Common myeloid progenitor, CD34-positive (primary cell): ENCODE measurements at regions not wholly inside any gene's neighbourhood (a gene's known extent, or its start where the extent isn't known, plus 50 kb on each side); places are given as distances from the start of the nearest gene placed in this dataset.

Experiments
- CTCF ChIA-PET: fragments of 350-600 bp; sonication (Branson Sonifier 250); formaldehyde crosslinking; loops from one replicate; lab custom pipeline; 2021; ENCODE audit warnings: antibody characterized with exemption; lab: Charles Lee
- POLR2A ChIA-PET: fragments of 350-600 bp; sonication (Branson Sonifier 250); formaldehyde crosslinking; loops from one replicate; lab custom pipeline; 2021; ENCODE audit warnings: antibody characterized with exemption; lab: Charles Lee
- DNase-seq, 3 donors: peaks; one replicate each; pipeline versions ENCODE4 v3.0.0 to v3.0.0-alpha.2; 2013
- H3K27ac ChIP-seq, 2 experiments: 1 replicate in 1 of 2; 2 replicates in 1 of 2; pipeline ENCODE4 v1.7.0; 2013; ENCODE audit warnings: inconsistent platforms in 2 of 2, low read length in 2 of 2, mild to moderate bottlenecking in 2 of 2, low read depth in 1 of 2, moderate library complexity in 1 of 2; ENCODE audit not compliant: severe bottlenecking in 2 of 2, insufficient read depth in 1 of 2, poor library complexity in 1 of 2
- H3K27me3 ChIP-seq, 5 experiments: replicated peaks in 2 of 5; 1 replicate in 3 of 5; 2 replicates in 2 of 5; pipeline versions ENCODE4 v1.6.1 to v1.7.0; 2013; ENCODE audit warnings: low read length in 4 of 5, mild to moderate bottlenecking in 2 of 5, moderate library complexity in 2 of 5, inconsistent platforms in 1 of 5; ENCODE audit not compliant: insufficient read depth in 5 of 5, control insufficient read depth in 4 of 5
- H3K36me3 ChIP-seq, 4 experiments: 1 replicate in 2 of 4; 2 replicates in 2 of 4; pipeline versions ENCODE4 v1.6.1 to v1.7.0; 2013; ENCODE audit warnings: low read length in 3 of 4, control low read depth in 1 of 4, mild to moderate bottlenecking in 1 of 4; ENCODE audit not compliant: control insufficient read depth in 4 of 4, insufficient read depth in 4 of 4
- H3K4me1 ChIP-seq, 4 experiments: 1 replicate in 3 of 4; 2 replicates in 1 of 4; pipeline versions ENCODE4 v1.6.1 to v1.7.1; 2013; ENCODE audit warnings: low read length in 3 of 4, mild to moderate bottlenecking in 3 of 4, control low read depth in 1 of 4, inconsistent platforms in 1 of 4, moderate library complexity in 1 of 4; ENCODE audit not compliant: control insufficient read depth in 4 of 4, insufficient read depth in 4 of 4; ENCODE audit errors: control extremely low read depth in 1 of 4
- H3K4me3 ChIP-seq, 7 experiments: 1 replicate in 4 of 7; 2 replicates in 3 of 7; pipeline versions ENCODE4 v1.5.1 to v1.7.0; 2013; ENCODE audit warnings: mild to moderate bottlenecking in 7 of 7, low read length in 6 of 7, moderate library complexity in 6 of 7, inconsistent platforms in 2 of 7, low read depth in 2 of 7, control low read depth in 1 of 7; ENCODE audit not compliant: insufficient read depth in 4 of 7, control insufficient read depth in 1 of 7; ENCODE audit errors: extremely low read depth in 1 of 7
- H3K9me3 ChIP-seq, 5 experiments: 1 replicate in 4 of 5; 2 replicates in 1 of 5; pipeline versions ENCODE4 v1.6.1 to v1.7.1; 2013; ENCODE audit warnings: low read length in 4 of 5, mild to moderate bottlenecking in 2 of 5, inconsistent platforms in 1 of 5, low read depth in 1 of 5, moderate library complexity in 1 of 5; ENCODE audit not compliant: control insufficient read depth in 4 of 5, insufficient read depth in 2 of 5; ENCODE audit errors: control extremely low read depth in 1 of 5
- WGBS: methylation state at CpG from one replicate; pipeline ENCODE4 v1.1.5; 2013; ENCODE audit not compliant: insufficient coverage; 5-methylcytosine and 5-hydroxymethylcytosine counted together

GRCh38 chr2:181371782-181372645 is 85.2 kb upstream of the ITGA4 start:
- ChIA-PET POLR2A (no interaction called here), CTCF (interaction anchor here (0.9 to 1.5 kb wide), 3 partner anchors 10 to 68 kb away, joined by 3 to 4 read pairs (median 3); no protein-coding TSS in a partner anchor)
- Histone ChIP-seq H3K9me3 (no peaks in the 10 kb centered on the region), H3K4me3 (no peak overlapping the region), H3K4me1 (peaks cover 11 to 31% (median 19%) of the 10 kb centered on the region in 4 experiments), H3K27ac (no peak overlapping the region), H3K27me3 (no peaks in the 10 kb centered on the region), H3K36me3 (no peaks in the 10 kb centered on the region)
- peak in 2 of 3 donors; percentile 33 to 49 for DNase-seq
- 17% methylated on average over 1 of the region's 2 CpGs for WGBS

GRCh38 chr2:181372646-181373040 is 84.5 kb upstream of the ITGA4 start:
- Histone ChIP-seq H3K36me3 (no peaks in the 10 kb centered on the region), H3K9me3 (no peaks in the 10 kb centered on the region), H3K27me3 (no peaks in the 10 kb centered on the region), H3K27ac (no peak overlapping the region), H3K4me1 (peaks cover 11 to 31% (median 19%) of the 10 kb centered on the region in 4 experiments), H3K4me3 (no peak overlapping the region)
- DNase-seq = no peak
- POLR2A ChIA-PET = no interaction called here
- WGBS = 21% methylated on average over 3 of the region's 3 CpGs
- CTCF ChIA-PET = interaction anchor here (0.9 to 1.5 kb wide), 4 partner anchors 10 to 69 kb away, joined by 3 to 4 read pairs (median 3); no protein-coding TSS in a partner anchor

GRCh38 chr2:181374781-181375675 is 82.2 kb upstream of the ITGA4 start:
- 85% methylated on average over 5 of the region's 8 CpGs for WGBS
- Histone ChIP-seq H3K36me3 (no peaks in the 10 kb centered on the region), H3K9me3 (no peaks in the 10 kb centered on the region), H3K4me3 (no peak overlapping the region), H3K27me3 (no peaks in the 10 kb centered on the region), H3K4me1 (peaks cover 11 to 31% (median 19%) of the 10 kb centered on the region in 4 experiments), H3K27ac (no peak overlapping the region)
- CTCF ChIA-PET = interaction anchor here (1.3 to 1.6 kb wide), 2 partner anchors 23 to 82 kb away, joined by 3 to 5 read pairs; partner anchors contain the start of gene ITGA4
- DNase-seq = no peak
- POLR2A ChIA-PET = no interaction called here

- Histone ChIP-seq H3K9me3 (no peaks in the 10 kb centered on the region), H3K27ac (no peak overlapping the region), H3K27me3 (no peaks in the 10 kb centered on the region), H3K4me1 (peaks cover 11 to 26% (median 17%) of the 10 kb centered on the region in 4 experiments), H3K4me3 (no peak overlapping the region), H3K36me3 (no peaks in the 10 kb centered on the region)
- POLR2A ChIA-PET = no interaction called here
- 89% methylated on average over 6 of the region's 6 CpGs for WGBS
- DNase-seq = no peak
- CTCF ChIA-PET = no interaction called here
Measured at GRCh38 chr2:181376442-181376841, 80.7 kb upstream of the ITGA4 start.

DNA sequence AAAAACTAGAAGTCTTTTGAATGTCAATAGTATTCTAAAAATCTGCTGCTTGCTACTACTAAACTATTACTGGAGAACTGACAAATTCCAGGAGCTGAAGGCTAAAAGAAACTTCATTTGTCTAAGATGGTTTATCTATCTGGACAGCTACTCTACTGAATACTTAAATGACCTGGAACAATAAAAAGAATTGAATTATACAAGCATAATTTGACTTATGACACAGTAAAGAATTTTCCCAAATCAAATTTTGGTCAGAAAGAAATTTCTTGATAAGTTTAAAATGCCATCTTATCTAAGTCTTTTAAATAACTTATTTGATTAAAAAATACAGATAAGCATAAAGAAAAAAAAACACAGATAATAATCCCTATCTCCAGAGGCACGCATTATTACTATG is 80.2 kb upstream of the ITGA4 start:
- ChIA-PET CTCF (no interaction called here), POLR2A (no interaction called here)
- Histone ChIP-seq H3K27ac (no peak overlapping the region), H3K9me3 (no peaks in the 10 kb centered on the region), H3K27me3 (no peaks in the 10 kb centered on the region), H3K4me3 (no peak overlapping the region), H3K4me1 (peaks cover 7 to 21% (median 11%) of the 10 kb centered on the region in 4 experiments), H3K36me3 (no peaks in the 10 kb centered on the region)
- WGBS = no CpG with 5 or more reads among the region's 1 CpG
- no peak for DNase-seq

DNA sequence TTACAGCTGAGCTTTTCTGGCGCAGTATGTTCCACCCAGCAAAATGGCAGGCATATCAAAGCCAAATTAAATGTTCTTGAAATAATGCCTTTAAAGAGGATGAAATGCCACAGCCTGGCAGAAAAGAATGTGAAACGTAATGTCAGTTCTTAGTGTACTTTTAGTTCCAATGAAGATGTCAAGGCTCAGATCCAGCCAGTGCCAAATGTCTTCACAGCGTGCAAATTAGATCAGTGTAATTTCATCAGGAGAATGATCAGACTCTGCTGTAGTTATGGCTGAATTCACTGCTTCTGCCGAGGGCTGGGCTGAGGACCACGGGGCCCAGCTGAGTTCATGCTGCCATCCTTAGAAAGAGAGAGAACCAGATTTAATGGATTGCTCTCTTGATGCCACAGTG is 78.7 kb upstream of the ITGA4 start:
- Histone ChIP-seq H3K9me3 (no peaks in the 10 kb centered on the region), H3K27ac (no peak overlapping the region), H3K27me3 (no peaks in the 10 kb centered on the region), H3K4me3 (no peak overlapping the region), H3K4me1 (peaks cover 0 to 12% (median 6%) of the 10 kb centered on the region in 4 experiments), H3K36me3 (no peaks in the 10 kb centered on the region)
- 83% methylated on average over 5 of the region's 5 CpGs for WGBS
- DNase-seq = no peak
- ChIA-PET CTCF (no interaction called here), POLR2A (no interaction called here)
